K562 (cell line): ENCODE measurements at regions not wholly inside any gene's neighbourhood (a gene's known extent, or its start where the extent isn't known, plus 50 kb on each side); places are given as distances from the start of the nearest gene placed in this dataset.

Experiments used
- CC2D1A ChIP-seq: fragments of 450-650 bp; IDR thresholded peaks from 2 replicates; pipeline ENCODE4 v1.6.1; 2017; ENCODE audit warnings: mild to moderate bottlenecking
- DNMT1 ChIP-seq: fragments of 450-650 bp; IDR thresholded peaks from 2 replicates; pipeline ENCODE4 v1.6.1; 2016; ENCODE audit warnings: antibody characterized with exemption, mild to moderate bottlenecking
- DPF2 ChIP-seq: fragments of 450-650 bp; IDR thresholded peaks from 2 replicates; pipeline ENCODE4 v1.6.1; 2016
- ETV1 ChIP-seq: fragments of 450-650 bp; conservative IDR thresholded peaks from 2 replicates; pipeline ENCODE4 v1.6.1; 2016; ENCODE audit warnings: missing genetic modification characterization, control low read depth, low read depth, missing compliant biosample characterization
- FOXM1 ChIP-seq, 2 experiments: fragments of 450-650 bp in 1 of 2; sonication (generic) in 1 of 2; formaldehyde crosslinking in 1 of 2; IDR thresholded peaks; 2 replicates each; pipeline versions ENCODE4 v1.6.1 to v1.9.0; 2017 to 2022; ENCODE audit warnings: low read depth in 2 of 2, mild to moderate bottlenecking in 2 of 2, missing genetic modification reagents in 1 of 2, moderate library complexity in 1 of 2
- FOXP1 ChIP-seq: sonication (generic); formaldehyde crosslinking; IDR thresholded peaks from 2 replicates; pipeline ENCODE4 v1.8.0; 2022; ENCODE audit warnings: mild to moderate bottlenecking, missing genetic modification reagents
- NR4A1 ChIP-seq, 2 experiments: fragments of 250-450 bp in 1 of 2; fragments of 450-650 bp in 1 of 2; sonication (Bioruptor Pico) in 1 of 2; IDR thresholded peaks; 2 replicates each; pipeline versions ENCODE4 v1.4.0 to v1.6.1; 2016 to 2020; ENCODE audit warnings: mild to moderate bottlenecking in 2 of 2, missing compliant biosample characterization in 1 of 2, missing genetic modification characterization in 1 of 2, moderate library complexity in 1 of 2
- NRF1 ChIP-seq, 2 experiments: fragments of 450-650 bp; IDR thresholded peaks in 1 of 2; conservative IDR thresholded peaks in 1 of 2; 2 replicates each; pipeline ENCODE4 v1.6.1; 2014; ENCODE audit warnings: mild to moderate bottlenecking in 2 of 2
- RBM17 ChIP-seq: fragments of 200-400 bp; formaldehyde crosslinking; IDR thresholded peaks from 2 replicates; pipeline ENCODE4 v1.6.1; 2017; ENCODE audit warnings: low read depth, mild to moderate bottlenecking, low read length, borderline replicate concordance
- ZNF583 ChIP-seq: fragments of 250-450 bp; sonication (Bioruptor Pico); IDR thresholded peaks from 2 replicates; pipeline ENCODE4 v1.4.0; 2020
- TF ChIP-seq, protein P1 (sequence below), 3 experiments: fragments of 200-800 bp in 1 of 3; fragments of 250-450 bp in 1 of 3; fragments of 450-650 bp in 1 of 3; sonication (Bioruptor Pico) in 1 of 3; sonication (Bioruptor generic) in 1 of 3; formaldehyde crosslinking in 1 of 3; IDR thresholded peaks; 2 replicates each; pipeline versions ENCODE4 v1.6.1 to v1.8.0; 2016 to 2022; ENCODE audit warnings: mild to moderate bottlenecking in 2 of 3, missing genetic modification characterization in 2 of 3, missing compliant biosample characterization in 1 of 3, moderate library complexity in 1 of 3
- TF ChIP-seq, protein P2 (sequence below): fragments of 450-650 bp; IDR thresholded peaks from 2 replicates; pipeline ENCODE4 v1.6.1; 2016; ENCODE audit warnings: low read depth
- TF ChIP-seq, protein P3 (sequence below): fragments of 450-650 bp; IDR thresholded peaks from 2 replicates; pipeline ENCODE4 v1.6.1; 2018; ENCODE audit not compliant: partially characterized antibody

DNA sequence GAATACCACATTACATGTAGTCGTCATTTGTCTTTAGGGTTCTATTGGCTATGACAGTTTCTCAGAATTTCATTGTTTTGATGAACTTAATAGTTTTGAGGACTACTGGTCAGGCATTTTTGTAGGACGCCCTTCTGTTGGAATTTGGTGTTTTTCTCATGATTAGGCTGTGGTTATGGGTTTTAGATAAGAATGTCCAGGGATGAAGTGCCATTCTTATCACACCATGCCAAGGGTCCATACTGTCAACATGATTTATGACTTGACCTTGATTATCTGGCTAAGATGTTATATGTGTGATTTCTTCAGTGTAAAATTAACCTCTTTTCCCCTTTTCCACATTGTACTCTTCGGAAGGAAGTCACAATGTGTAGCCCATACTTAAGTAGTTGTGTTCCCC, 135.3 kb downstream of the DIPK2A start (continued):
- no peak for TF ChIP-seq RBM17
- no peak for TF ChIP-seq ETV1 (tag)
- TF ChIP-seq DNMT1, result no peak
- TF ChIP-seq, protein P1, sequence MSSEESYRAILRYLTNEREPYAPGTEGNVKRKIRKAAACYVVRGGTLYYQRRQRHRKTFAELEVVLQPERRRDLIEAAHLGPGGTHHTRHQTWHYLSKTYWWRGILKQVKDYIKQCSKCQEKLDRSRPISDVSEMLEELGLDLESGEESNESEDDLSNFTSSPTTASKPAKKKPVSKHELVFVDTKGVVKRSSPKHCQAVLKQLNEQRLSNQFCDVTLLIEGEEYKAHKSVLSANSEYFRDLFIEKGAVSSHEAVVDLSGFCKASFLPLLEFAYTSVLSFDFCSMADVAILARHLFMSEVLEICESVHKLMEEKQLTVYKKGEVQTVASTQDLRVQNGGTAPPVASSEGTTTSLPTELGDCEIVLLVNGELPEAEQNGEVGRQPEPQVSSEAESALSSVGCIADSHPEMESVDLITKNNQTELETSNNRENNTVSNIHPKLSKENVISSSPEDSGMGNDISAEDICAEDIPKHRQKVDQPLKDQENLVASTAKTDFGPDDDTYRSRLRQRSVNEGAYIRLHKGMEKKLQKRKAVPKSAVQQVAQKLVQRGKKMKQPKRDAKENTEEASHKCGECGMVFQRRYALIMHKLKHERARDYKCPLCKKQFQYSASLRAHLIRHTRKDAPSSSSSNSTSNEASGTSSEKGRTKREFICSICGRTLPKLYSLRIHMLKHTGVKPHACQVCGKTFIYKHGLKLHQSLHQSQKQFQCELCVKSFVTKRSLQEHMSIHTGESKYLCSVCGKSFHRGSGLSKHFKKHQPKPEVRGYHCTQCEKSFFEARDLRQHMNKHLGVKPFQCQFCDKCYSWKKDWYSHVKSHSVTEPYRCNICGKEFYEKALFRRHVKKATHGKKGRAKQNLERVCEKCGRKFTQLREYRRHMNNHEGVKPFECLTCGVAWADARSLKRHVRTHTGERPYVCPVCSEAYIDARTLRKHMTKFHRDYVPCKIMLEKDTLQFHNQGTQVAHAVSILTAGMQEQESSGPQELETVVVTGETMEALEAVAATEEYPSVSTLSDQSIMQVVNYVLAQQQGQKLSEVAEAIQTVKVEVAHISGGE (CRISPR knock-in tag; IDR thresholded peaks at IDR 0.05), result no peak
- no peak for TF ChIP-seq NR4A1 (CRISPR knock-in tag; IDR thresholded peaks at IDR 0.05)
- TF ChIP-seq NR4A1 (tag; IDR thresholded peaks at IDR 0.05), result no peak
- no peak for TF ChIP-seq FOXP1 (CRISPR knock-in tag)
- TF ChIP-seq FOXM1 (IDR thresholded peaks at IDR 0.05; ENCODE audit: low read depth), result peak; percentile 51; the same call in 1 of the 2 replicates
- TF ChIP-seq FOXM1 (CRISPR knock-in tag; IDR thresholded peaks at IDR 0.05; ENCODE audit: low read depth), result no peak
- TF ChIP-seq NRF1 (conservative IDR thresholded peaks at IDR 0.05 in 1 of 2, IDR thresholded peaks at IDR 0.05 in 1 of 2), result no peak
- TF ChIP-seq, protein P2, sequence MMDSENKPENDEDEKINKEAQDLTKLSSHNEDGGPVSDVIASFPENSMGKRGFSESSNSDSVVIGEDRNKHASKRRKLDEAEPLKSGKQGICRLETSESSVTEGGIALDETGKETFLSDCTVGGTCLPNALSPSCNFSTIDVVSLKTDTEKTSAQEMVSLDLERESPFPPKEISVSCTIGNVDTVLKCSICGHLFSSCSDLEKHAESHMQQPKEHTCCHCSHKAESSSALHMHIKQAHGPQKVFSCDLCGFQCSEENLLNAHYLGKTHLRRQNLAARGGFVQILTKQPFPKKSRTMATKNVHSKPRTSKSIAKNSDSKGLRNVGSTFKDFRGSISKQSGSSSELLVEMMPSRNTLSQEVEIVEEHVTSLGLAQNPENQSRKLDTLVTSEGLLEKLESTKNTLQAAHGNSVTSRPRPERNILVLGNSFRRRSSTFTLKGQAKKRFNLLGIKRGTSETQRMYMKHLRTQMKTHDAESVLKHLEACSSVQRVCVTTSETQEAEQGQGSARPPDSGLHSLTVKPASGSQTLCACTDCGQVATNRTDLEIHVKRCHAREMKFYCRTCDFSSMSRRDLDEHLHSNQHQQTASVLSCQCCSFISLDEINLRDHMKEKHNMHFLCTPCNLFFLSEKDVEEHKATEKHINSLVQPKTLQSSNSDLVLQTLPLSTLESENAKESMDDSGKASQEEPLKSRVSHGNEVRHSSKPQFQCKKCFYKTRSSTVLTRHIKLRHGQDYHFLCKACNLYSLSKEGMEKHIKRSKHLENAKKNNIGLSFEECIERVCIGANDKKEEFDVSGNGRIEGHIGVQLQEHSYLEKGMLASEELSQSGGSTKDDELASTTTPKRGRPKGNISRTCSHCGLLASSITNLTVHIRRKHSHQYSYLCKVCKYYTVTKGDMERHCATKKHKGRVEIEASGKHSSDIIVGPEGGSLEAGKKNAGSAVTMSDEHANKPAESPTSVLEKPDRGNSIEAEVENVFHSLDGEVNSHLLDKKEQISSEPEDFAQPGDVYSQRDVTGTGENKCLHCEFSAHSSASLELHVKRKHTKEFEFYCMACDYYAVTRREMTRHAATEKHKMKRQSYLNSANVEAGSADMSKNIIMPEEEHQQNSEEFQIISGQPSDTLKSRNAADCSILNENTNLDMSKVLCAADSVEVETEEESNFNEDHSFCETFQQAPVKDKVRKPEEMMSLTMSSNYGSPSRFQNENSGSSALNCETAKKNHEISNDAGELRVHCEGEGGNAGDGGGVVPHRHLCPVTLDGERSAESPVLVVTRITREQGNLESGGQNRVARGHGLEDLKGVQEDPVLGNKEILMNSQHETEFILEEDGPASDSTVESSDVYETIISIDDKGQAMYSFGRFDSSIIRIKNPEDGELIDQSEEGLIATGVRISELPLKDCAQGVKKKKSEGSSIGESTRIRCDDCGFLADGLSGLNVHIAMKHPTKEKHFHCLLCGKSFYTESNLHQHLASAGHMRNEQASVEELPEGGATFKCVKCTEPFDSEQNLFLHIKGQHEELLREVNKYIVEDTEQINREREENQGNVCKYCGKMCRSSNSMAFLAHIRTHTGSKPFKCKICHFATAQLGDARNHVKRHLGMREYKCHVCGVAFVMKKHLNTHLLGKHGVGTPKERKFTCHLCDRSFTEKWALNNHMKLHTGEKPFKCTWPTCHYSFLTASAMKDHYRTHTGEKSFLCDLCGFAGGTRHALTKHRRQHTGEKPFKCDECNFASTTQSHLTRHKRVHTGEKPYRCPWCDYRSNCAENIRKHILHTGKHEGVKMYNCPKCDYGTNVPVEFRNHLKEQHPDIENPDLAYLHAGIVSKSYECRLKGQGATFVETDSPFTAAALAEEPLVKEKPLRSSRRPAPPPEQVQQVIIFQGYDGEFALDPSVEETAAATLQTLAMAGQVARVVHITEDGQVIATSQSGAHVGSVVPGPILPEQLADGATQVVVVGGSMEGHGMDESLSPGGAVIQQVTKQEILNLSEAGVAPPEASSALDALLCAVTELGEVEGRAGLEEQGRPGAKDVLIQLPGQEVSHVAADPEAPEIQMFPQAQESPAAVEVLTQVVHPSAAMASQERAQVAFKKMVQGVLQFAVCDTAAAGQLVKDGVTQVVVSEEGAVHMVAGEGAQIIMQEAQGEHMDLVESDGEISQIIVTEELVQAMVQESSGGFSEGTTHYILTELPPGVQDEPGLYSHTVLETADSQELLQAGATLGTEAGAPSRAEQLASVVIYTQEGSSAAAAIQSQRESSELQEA, result no peak
- no peak for TF ChIP-seq ZNF583 (CRISPR knock-in tag)
- TF ChIP-seq DPF2, result peak; percentile 44; the same call in 1 of the 2 replicates
- TF ChIP-seq, protein P3, sequence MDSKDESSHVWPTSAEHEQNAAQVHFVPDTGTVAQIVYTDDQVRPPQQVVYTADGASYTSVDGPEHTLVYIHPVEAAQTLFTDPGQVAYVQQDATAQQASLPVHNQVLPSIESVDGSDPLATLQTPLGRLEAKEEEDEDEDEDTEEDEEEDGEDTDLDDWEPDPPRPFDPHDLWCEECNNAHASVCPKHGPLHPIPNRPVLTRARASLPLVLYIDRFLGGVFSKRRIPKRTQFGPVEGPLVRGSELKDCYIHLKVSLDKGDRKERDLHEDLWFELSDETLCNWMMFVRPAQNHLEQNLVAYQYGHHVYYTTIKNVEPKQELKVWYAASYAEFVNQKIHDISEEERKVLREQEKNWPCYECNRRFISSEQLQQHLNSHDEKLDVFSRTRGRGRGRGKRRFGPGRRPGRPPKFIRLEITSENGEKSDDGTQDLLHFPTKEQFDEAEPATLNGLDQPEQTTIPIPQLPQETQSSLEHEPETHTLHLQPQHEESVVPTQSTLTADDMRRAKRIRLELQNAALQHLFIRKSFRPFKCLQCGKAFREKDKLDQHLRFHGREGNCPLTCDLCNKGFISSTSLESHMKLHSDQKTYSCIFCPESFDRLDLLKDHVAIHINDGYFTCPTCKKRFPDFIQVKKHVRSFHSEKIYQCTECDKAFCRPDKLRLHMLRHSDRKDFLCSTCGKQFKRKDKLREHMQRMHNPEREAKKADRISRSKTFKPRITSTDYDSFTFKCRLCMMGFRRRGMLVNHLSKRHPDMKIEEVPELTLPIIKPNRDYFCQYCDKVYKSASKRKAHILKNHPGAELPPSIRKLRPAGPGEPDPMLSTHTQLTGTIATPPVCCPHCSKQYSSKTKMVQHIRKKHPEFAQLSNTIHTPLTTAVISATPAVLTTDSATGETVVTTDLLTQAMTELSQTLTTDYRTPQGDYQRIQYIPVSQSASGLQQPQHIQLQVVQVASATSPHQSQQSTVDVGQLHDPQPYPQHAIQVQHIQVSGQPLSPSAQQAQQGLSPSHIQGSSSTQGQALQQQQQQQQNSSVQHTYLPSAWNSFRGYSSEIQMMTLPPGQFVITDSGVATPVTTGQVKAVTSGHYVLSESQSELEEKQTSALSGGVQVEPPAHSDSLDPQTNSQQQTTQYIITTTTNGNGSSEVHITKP, result no peak
- TF ChIP-seq CC2D1A, result no peak
